DOHH2 (cell line): ENCODE measurements at regions not wholly inside any gene's neighbourhood (a gene's known extent, or its start where the extent isn't known, plus 50 kb on each side); places are given as distances from the start of the nearest gene placed in this dataset.

Experiments used
- H3F3A ChIP-seq: fragments of 200-600 bp; sonication (generic), shearing (Covaris generic); 2 replicates; pipeline ENCODE4 v1.6.0; 2016; ENCODE audit warnings: antibody characterized with exemption, mild to moderate bottlenecking; ENCODE audit not compliant: control insufficient read depth, insufficient read depth
- H3K27ac ChIP-seq: fragments of 200-600 bp; sonication (generic); 2 replicates; pipeline ENCODE4 v1.5.1; 2014; ENCODE audit warnings: low read depth, mild to moderate bottlenecking, low read length, moderate library complexity
- H3K27me3 ChIP-seq: fragments of 200-600 bp; sonication (generic); 2 replicates; pipeline ENCODE4 v1.6.1; 2014; ENCODE audit warnings: mild to moderate bottlenecking, low read length, mixed read lengths; ENCODE audit not compliant: control insufficient read depth
- H3K36me3 ChIP-seq: fragments of 200-600 bp; sonication (generic); 2 replicates; pipeline ENCODE4 v1.6.1; 2014; ENCODE audit warnings: mild to moderate bottlenecking, low read length, moderate library complexity, mixed read lengths; ENCODE audit not compliant: control insufficient read depth
- H3K4me1 ChIP-seq: fragments of 200-600 bp; sonication (generic); 2 replicates; pipeline ENCODE4 v1.6.1; 2014; ENCODE audit warnings: mild to moderate bottlenecking, low read length, mixed read lengths; ENCODE audit not compliant: control insufficient read depth
- H3K4me2 ChIP-seq: fragments of 200-600 bp; sonication (generic); 2 replicates; pipeline ENCODE4 v1.6.0; 2014; ENCODE audit warnings: mild to moderate bottlenecking, low read length, moderate library complexity
- H3K4me3 ChIP-seq: fragments of 200-600 bp; sonication (generic); 2 replicates; pipeline ENCODE4 v1.5.1; 2014; ENCODE audit warnings: mild to moderate bottlenecking, low read length, mixed read lengths
- H3K79me2 ChIP-seq: fragments of 200-600 bp; sonication (generic); 2 replicates; pipeline ENCODE4 v1.6.1; 2014; ENCODE audit warnings: mild to moderate bottlenecking, low read length, mixed read lengths; ENCODE audit not compliant: control insufficient read depth
- H3K9me2 ChIP-seq: fragments of 200-600 bp; sonication (generic); replicated peaks from 2 replicates; pipeline ENCODE4 v1.6.1; 2014; ENCODE audit warnings: mild to moderate bottlenecking, low read length, mixed read lengths; ENCODE audit not compliant: control insufficient read depth
- H3K9me3 ChIP-seq: fragments of 200-600 bp; sonication (generic); 2 replicates; pipeline ENCODE4 v1.6.1; 2014; ENCODE audit warnings: antibody characterized with exemption, low read length, mixed read lengths; ENCODE audit not compliant: control insufficient read depth, insufficient read depth
- H4K20me1 ChIP-seq: fragments of 200-600 bp; sonication (generic); 2 replicates; pipeline ENCODE4 v1.6.0; 2014; ENCODE audit warnings: low read depth, mild to moderate bottlenecking, antibody characterized with exemption, low read length, moderate library complexity; ENCODE audit not compliant: control insufficient read depth, insufficient read depth
- CTCF ChIP-seq: fragments of 200-600 bp; sonication (generic); IDR thresholded peaks from one replicate; pipeline ENCODE4 v1.5.1; 2014; ENCODE audit warnings: antibody characterized with exemption, mild to moderate bottlenecking, low read depth, low read length; ENCODE audit not compliant: poor library complexity, severe bottlenecking
- EZH2phosphoT487 ChIP-seq: fragments of 200-600 bp; sonication (generic); IDR thresholded peaks from 2 replicates; pipeline ENCODE4 v1.6.1; 2017; ENCODE audit warnings: borderline replicate concordance, mild to moderate bottlenecking, antibody characterized with exemption, low read length, moderate library complexity, mixed read lengths

DNA sequence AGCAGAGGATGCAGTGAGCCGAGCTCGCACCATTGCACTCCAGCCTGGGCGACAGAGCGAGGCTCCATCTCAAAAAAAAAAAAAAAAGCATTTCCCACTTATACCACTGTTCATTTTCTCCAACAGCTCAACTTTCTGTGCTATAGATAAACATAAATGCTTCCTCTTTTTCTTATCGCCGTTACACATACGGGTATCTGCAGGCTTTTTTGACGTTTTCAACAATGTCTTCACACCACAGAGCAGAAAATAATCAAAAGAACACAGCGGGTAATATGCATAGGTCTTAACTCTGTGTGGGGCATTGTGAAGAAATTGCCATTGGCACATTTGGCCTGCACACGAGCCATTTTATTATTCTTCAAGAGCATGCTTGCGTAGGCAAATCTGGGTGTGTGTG lies 86.4 kb downstream of the CAPZA3 start:
- H3K36me3 ChIP-seq: no peaks in the 10 kb centered on the region
- no peak overlapping the region for H3K27ac ChIP-seq
- no peaks in the 10 kb centered on the region for H3K9me3 ChIP-seq
- no peaks in the 10 kb centered on the region for H3F3A ChIP-seq
- no peaks in the 10 kb centered on the region for H3K79me2 ChIP-seq
- H3K9me2 ChIP-seq: no peaks in the 10 kb centered on the region
- no peak overlapping the region for H3K4me2 ChIP-seq
- H4K20me1 ChIP-seq: no peaks in the 10 kb centered on the region
- no peaks in the 10 kb centered on the region for H3K4me1 ChIP-seq
- no peaks in the 10 kb centered on the region for H3K27me3 ChIP-seq
- H3K4me3 ChIP-seq: no peak overlapping the region
- TF ChIP-seq EZH2phosphoT487 (no peak), CTCF (no peak)

DNA sequence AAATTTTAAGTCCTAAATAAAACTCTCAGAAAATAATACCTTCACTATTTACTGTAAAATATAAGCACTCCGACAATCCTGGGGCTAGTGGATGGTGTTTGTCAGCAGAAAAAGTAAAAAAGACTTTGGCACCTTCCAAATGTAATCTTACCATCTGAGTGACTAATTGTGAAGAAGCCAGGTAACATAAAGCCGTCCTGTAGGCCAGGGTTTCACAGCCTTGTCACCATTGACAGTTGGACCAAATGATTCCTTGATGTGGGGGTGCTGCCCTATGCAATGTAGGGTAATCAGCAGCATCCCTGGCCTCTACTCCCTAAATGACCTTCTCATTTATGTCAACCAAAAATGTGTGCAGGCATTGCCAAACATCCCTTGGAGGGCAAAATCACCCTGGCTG lies 87.2 kb downstream of the CAPZA3 start:
- no peak overlapping the region for H3K27ac ChIP-seq
- no peaks in the 10 kb centered on the region for H3K9me3 ChIP-seq
- H3K36me3 ChIP-seq: no peaks in the 10 kb centered on the region
- no peak overlapping the region for H3K4me2 ChIP-seq
- H3F3A ChIP-seq: no peaks in the 10 kb centered on the region
- H3K9me2 ChIP-seq: no peaks in the 10 kb centered on the region
- H3K79me2 ChIP-seq: no peaks in the 10 kb centered on the region
- H3K4me3 ChIP-seq: no peak overlapping the region
- H3K4me1 ChIP-seq: no peaks in the 10 kb centered on the region
- TF ChIP-seq CTCF: no peak
- TF ChIP-seq EZH2phosphoT487: no peak
- no peaks in the 10 kb centered on the region for H4K20me1 ChIP-seq
- H3K27me3 ChIP-seq: no peaks in the 10 kb centered on the region

- Histone ChIP-seq H3K4me2 (no peak overlapping the region), H3K79me2 (no peaks in the 10 kb centered on the region), H3K36me3 (no peaks in the 10 kb centered on the region), H3K4me1 (no peaks in the 10 kb centered on the region), H3K27ac (no peak overlapping the region), H3F3A (no peaks in the 10 kb centered on the region), H3K4me3 (no peak overlapping the region), H3K9me2 (no peaks in the 10 kb centered on the region), H3K27me3 (no peaks in the 10 kb centered on the region), H3K9me3 (no peaks in the 10 kb centered on the region), H4K20me1 (no peaks in the 10 kb centered on the region)
- TF ChIP-seq CTCF: no peak
- no peak for TF ChIP-seq EZH2phosphoT487
Observed at GRCh38 chr12:18827913-18828312, 90.0 kb downstream of the CAPZA3 start.

DNA sequence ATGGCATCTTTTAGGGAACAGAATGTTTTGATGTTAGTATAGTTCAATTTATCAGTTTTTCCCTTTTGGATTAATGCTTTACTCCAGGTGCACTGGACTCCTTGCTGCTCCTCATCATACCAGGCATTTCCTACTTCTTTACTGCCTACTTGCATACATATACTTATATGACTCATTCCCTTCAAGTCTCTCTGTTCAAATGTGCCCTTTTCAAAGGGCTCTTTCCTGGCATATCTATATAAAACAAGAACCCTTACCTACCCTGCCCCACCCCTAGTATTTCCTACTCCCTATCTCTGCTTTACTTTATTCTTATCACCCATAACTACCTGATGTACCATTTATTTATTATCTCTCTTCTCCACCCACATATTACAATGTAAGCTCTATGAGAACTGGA lies 90.6 kb downstream of the CAPZA3 start:
- H3K9me2 ChIP-seq: no peaks in the 10 kb centered on the region
- no peak overlapping the region for H3K27ac ChIP-seq
- no peaks in the 10 kb centered on the region for H3K9me3 ChIP-seq
- TF ChIP-seq EZH2phosphoT487 (no peak), CTCF (no peak)
- H3K4me3 ChIP-seq: no peak overlapping the region
- H3F3A ChIP-seq: no peaks in the 10 kb centered on the region
- no peaks in the 10 kb centered on the region for H3K79me2 ChIP-seq
- no peaks in the 10 kb centered on the region for H4K20me1 ChIP-seq
- no peak overlapping the region for H3K4me2 ChIP-seq
- no peaks in the 10 kb centered on the region for H3K4me1 ChIP-seq
- no peaks in the 10 kb centered on the region for H3K27me3 ChIP-seq
- no peaks in the 10 kb centered on the region for H3K36me3 ChIP-seq
